SK-N-MC (cell line): ENCODE measurements at regions not wholly inside any gene's neighbourhood (a gene's known extent, or its start where the extent isn't known, plus 50 kb on each side); places are given as distances from the start of the nearest gene placed in this dataset.

Experiments
- DNase-seq: peaks from one replicate; pipeline ENCODE4 v3.0.0-alpha.2; 2011; ENCODE audit warnings: low read depth, low spot score
- H3K27ac ChIP-seq: fragments of 200-600 bp; sonication (generic); 2 replicates; pipeline ENCODE4 v1.5.1; 2016; ENCODE audit warnings: mixed run types
- H3K36me3 ChIP-seq: fragments of 200-600 bp; sonication (generic); 2 replicates; pipeline ENCODE4 v1.6.1; 2017; ENCODE audit warnings: antibody characterized with exemption, low read length, mixed read lengths; ENCODE audit not compliant: insufficient read depth
- H3K4me3 ChIP-seq: fragments of 200-600 bp; sonication (generic); 2 replicates; pipeline ENCODE4 v1.5.1; 2016
- H3K9ac ChIP-seq: fragments of 200-600 bp; sonication (generic); 2 replicates; pipeline ENCODE4 v1.8.0; 2017; ENCODE audit warnings: mixed run types, mixed read lengths; ENCODE audit not compliant: insufficient read length
- H3K9me3 ChIP-seq: fragments of 200-600 bp; sonication (generic); 2 replicates; pipeline ENCODE4 v1.6.1; 2017; ENCODE audit warnings: low read depth, mild to moderate bottlenecking, antibody characterized with exemption, low read length, moderate library complexity, mixed read lengths
- EZH2 ChIP-seq: fragments of 200-600 bp; sonication (generic); IDR thresholded peaks from one replicate; pipeline ENCODE4 v1.6.1; 2017; ENCODE audit warnings: antibody characterized with exemption
- FOXP2 ChIP-seq: optimal IDR thresholded peaks from 2 replicates; pipeline ENCODE3; 2011; ENCODE audit warnings: mild to moderate bottlenecking, moderate library complexity; ENCODE audit not compliant: insufficient read depth; ENCODE audit errors: extremely low read length, control extremely low read depth
- POLR2AphosphoS5 ChIP-seq: IDR thresholded peaks from 2 replicates; pipeline ENCODE4 v1.6.1; 2012; ENCODE audit warnings: mild to moderate bottlenecking, low read depth, low read length, borderline replicate concordance

- Histone ChIP-seq H3K36me3 (no peaks in the 10 kb centered on the region), H3K27ac (no peak overlapping the region), H3K4me3 (no peak overlapping the region), H3K9ac (no peak overlapping the region), H3K9me3 (no peaks in the 10 kb centered on the region)
- TF ChIP-seq POLR2AphosphoS5 (no peak), EZH2 (no peak), FOXP2 (no peak)
- DNase-seq: no peak
Observed at GRCh38 chr3:116561529-116561928, 116.2 kb upstream of the LSAMP start.

- H3K9ac ChIP-seq: no peak overlapping the region
Observed at GRCh38 chr3:116563351-116563750, 118.1 kb upstream of the LSAMP start.

GRCh38 chr3:116566478-116566960, 121.2 kb upstream of the LSAMP start:
- Histone ChIP-seq H3K9ac (no peak overlapping the region), H3K27ac (no peak overlapping the region), H3K9me3 (no peaks in the 10 kb centered on the region), H3K4me3 (no peak overlapping the region), H3K36me3 (no peaks in the 10 kb centered on the region)
- TF ChIP-seq FOXP2: no peak
- TF ChIP-seq EZH2: no peak
- TF ChIP-seq POLR2AphosphoS5: no peak
- no peak for DNase-seq

More at GRCh38 chr3:116563351-116563750, 118.1 kb upstream of the LSAMP start:
- TF ChIP-seq EZH2 (no peak), POLR2AphosphoS5 (no peak), FOXP2 (no peak)
- Histone ChIP-seq H3K36me3 (no peaks in the 10 kb centered on the region), H3K4me3 (no peak overlapping the region), H3K9me3 (no peaks in the 10 kb centered on the region), H3K27ac (no peak overlapping the region)
- no peak for DNase-seq

GRCh38 chr3:116569611-116570010, 124.3 kb upstream of the LSAMP start:
- Histone ChIP-seq H3K4me3 (no peak overlapping the region), H3K9me3 (no peaks in the 10 kb centered on the region), H3K36me3 (no peaks in the 10 kb centered on the region), H3K9ac (no peak overlapping the region), H3K27ac (no peak overlapping the region)
- TF ChIP-seq FOXP2 (no peak), POLR2AphosphoS5 (no peak), EZH2 (no peak)
- DNase-seq: no peak

- Histone ChIP-seq H3K4me3 (no peak overlapping the region), H3K9me3 (no peaks in the 10 kb centered on the region), H3K9ac (no peak overlapping the region), H3K27ac (no peak overlapping the region), H3K36me3 (no peaks in the 10 kb centered on the region)
- TF ChIP-seq EZH2 (no peak), POLR2AphosphoS5 (no peak), FOXP2 (no peak)
- peak; percentile 10 for DNase-seq
Observed at GRCh38 chr3:116579840-116580239, 129.7 kb upstream of the TUSC7 start.

- TF ChIP-seq POLR2AphosphoS5 (no peak), EZH2 (no peak), FOXP2 (no peak)
- no peak for DNase-seq
- Histone ChIP-seq H3K36me3 (no peaks in the 10 kb centered on the region), H3K27ac (no peak overlapping the region), H3K9me3 (no peaks in the 10 kb centered on the region), H3K9ac (no peak overlapping the region), H3K4me3 (no peak overlapping the region)
Observed at GRCh38 chr3:116586285-116586944, 123.2 kb upstream of the TUSC7 start.

- TF ChIP-seq POLR2AphosphoS5 (no peak), EZH2 (no peak), FOXP2 (no peak)
- no peak for DNase-seq
- H3K36me3 ChIP-seq: no peaks in the 10 kb centered on the region
- H3K9ac ChIP-seq: no peak overlapping the region
- no peak overlapping the region for H3K4me3 ChIP-seq
- no peaks in the 10 kb centered on the region for H3K9me3 ChIP-seq
- H3K27ac ChIP-seq: no peak overlapping the region
Observed at GRCh38 chr3:116591236-116591635, 118.3 kb upstream of the TUSC7 start.

- TF ChIP-seq POLR2AphosphoS5 (no peak), EZH2 (no peak), FOXP2 (no peak)
- H3K9me3 ChIP-seq: no peaks in the 10 kb centered on the region
- H3K9ac ChIP-seq: no peak overlapping the region
- DNase-seq: no peak
- H3K27ac ChIP-seq: no peak overlapping the region
- no peaks in the 10 kb centered on the region for H3K36me3 ChIP-seq
- no peak overlapping the region for H3K4me3 ChIP-seq
Observed at GRCh38 chr3:116601206-116601605, 108.4 kb upstream of the TUSC7 start.

GRCh38 chr3:116607205-116607604, 102.4 kb upstream of the TUSC7 start:
- Histone ChIP-seq H3K9me3 (no peaks in the 10 kb centered on the region), H3K4me3 (no peak overlapping the region), H3K9ac (no peak overlapping the region), H3K36me3 (no peaks in the 10 kb centered on the region), H3K27ac (no peak overlapping the region)
- TF ChIP-seq POLR2AphosphoS5 (no peak), EZH2 (no peak), FOXP2 (no peak)
- DNase-seq: no peak
